HG03095 (cell line): ENCODE measurements at regions not wholly inside any gene's neighbourhood (a gene's known extent, or its start where the extent isn't known, plus 50 kb on each side); places are given as distances from the start of the nearest gene placed in this dataset.

Experiments used
- ATAC-seq: cut with Tn5 transposase; IDR thresholded peaks from one replicate; pipeline ENCODE4 v1.9.1; 2021; ENCODE audit warnings: moderate library complexity; ENCODE audit not compliant: unreplicated experiment

DNA sequence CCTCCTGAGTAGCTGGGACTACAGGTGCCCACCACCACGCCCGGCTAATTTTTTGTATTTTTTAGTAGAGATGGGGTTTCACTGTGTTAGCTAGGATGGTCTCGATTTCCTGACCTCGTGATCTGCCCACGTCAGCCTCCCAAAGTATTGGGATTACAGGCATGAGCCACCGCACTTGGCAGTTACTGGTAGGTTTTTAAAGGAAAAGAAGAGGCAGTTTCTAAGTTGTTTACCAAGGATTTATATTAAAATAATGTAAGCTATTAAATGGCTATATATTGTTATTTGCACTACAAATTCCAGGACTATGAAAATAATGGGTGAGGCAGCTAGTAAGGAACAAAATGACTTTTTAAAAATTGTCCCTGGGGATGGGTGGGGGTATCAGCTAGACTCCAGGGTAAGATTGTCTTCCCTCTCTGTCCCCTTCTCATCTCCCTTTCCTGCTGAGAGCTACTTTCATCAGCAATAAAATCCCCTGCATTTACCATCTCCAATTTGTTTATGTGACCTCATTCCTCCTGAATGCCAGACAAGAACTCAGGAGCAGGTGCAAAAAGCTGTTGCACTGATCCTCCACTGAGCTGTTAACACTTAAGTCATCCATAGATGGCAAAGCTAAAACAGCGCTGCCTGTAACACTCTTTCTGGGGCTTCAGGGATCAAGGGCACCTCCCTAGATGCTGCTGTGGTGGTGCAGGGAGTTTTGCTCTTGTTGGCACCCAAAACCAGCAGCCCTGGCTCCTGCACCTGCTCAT, 165.2 kb downstream of the ZPLD1 start:
- ATAC-seq: no peak

DNA sequence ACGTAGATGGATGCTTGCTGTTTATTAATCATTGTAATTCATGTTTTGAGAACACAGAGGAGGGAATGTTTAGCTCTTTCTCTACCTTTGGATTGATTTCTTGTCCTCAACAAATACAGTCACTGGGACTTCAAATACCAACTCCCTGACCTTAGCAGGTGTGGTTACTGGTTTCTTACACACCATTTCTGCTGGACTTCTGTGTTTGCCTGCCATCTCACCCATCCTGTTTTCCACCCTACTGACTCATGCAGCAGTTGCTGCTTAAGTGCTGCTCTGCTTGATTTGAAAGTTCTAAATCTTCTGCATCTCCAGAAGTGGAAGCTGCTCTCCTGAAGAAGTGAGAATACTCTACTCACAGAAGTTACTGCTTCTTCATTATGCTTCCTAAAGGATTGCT, 170.3 kb downstream of the ZPLD1 start:
- ATAC-seq: no peak

DNA sequence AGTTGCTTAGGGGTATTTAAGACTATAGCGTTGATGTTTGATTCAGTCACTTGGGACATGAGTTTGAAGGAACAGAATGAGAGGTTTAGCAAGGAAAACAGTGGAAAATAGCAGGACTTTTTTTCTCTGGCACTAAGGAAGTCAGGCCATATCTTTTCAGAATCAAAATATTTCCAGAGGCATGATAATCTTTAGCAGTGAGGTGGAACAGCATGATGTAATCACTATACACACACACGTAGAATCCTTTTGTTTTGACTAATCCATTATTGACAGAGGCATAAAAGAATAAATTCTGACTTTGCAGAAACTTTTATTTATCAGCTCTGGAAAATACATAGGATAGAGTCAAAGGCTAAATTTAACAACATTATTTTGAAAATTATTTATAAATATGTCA, 174.1 kb downstream of the ZPLD1 start:
- no peak for ATAC-seq

DNA sequence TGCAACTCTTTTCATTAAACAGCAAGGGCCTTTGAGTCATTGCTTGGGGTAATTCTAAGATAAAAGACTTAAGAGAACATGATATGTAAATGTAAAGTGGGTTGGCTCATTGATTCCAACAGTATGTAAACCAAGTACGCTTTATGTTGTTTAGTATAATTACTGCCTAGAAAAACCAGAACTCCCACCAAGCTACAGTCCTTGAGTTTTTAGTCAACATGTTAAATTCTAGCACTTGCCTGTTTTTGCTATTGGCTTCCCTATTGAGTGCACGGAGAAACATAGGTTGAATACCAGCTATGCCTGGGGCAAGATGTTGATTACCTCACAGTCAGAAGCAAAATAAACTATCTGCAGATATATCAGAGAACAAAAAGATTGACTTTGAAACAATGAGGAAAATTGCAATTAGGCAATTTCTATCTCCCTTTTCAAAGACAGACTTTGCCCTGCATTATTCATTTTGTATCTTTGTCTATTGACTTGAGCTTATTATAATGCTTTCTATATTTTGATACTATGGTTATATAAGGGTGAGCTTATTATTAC, 179.3 kb downstream of the ZPLD1 start:
- no peak for ATAC-seq

GRCh38 chr3:102614585-102614984, 179.8 kb downstream of the ZPLD1 start:
- no peak for ATAC-seq

- no peak for ATAC-seq
Observed at GRCh38 chr3:102617381-102617780, 182.6 kb downstream of the ZPLD1 start.

DNA sequence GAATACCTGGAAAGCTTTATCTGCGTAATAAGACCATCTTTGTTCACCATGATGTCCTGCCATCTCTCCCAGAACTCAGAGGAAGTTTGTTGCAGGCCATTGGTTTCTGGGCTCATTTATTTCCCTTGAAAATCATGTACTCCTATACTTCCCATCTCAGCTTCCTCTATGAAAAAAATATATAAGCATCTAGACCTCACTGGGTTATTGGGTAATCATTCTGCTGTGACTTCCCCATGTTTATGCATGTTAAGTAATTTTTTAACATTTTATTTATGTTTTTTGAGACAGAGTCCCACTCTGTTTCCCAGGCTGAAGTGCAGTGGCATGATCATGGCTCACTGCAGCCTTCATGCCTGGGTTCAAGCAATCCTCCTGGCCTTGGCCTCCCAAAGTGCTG, 184.5 kb downstream of the ZPLD1 start:
- no peak for ATAC-seq

DNA sequence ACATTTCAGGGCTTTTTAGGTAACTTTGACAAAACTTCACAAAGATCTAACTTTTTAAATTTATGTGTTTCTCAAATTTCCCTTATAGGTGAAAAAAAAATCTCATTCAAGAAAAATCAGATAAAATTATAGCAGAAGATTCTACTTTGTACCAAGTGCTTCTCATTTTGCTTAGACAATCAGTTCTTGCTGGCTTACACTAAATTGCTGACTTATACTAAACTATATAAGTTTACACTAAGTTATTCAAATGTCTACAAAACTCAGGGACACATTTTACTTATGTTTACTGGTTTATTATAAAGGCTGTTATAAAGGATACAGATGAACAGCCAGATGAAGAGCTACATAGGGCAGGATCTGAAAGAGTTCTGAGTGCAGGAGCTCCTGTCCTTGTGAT, 195.1 kb downstream of the ZPLD1 start:
- ATAC-seq: no peak

DNA sequence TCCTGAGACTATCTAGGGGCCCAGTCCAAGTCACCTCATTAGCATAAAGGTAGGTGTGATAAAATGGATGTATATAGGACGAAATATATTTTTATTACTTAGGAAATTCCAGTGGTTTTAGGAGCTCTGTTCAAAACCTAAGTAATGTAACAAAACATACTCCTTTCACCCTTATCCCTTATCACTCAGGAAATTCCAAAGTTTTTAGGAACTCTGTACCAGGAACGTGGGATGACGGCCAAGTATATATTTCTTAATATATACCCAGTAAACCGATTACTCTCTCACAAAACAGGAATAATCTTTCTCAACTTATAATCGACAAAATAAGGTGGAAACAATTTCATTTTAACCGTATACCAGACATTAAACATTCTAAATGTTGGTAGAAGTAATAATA, 195.7 kb downstream of the ZPLD1 start:
- no peak for ATAC-seq

DNA sequence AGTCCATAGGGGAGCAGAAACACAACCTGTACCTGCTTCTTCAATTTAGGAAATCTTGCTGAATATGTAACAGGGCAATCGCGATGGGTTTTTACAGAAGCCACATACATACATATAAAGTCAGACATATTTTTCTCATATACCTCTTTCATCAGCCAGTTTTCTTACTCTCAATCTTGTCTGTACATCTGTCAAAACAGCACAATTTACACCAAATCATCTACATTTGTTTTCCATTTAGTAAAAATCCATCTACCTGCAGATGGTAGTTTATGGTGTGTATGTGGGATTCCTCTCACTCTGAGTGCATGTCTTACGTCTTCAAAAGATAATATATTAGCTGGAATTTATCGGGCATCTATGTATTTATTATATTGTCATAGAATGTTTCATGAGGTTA, 208.7 kb downstream of the ZPLD1 start:
- ATAC-seq: no peak

GRCh38 chr3:102646557-102646956, 211.7 kb downstream of the ZPLD1 start:
- no peak for ATAC-seq

DNA sequence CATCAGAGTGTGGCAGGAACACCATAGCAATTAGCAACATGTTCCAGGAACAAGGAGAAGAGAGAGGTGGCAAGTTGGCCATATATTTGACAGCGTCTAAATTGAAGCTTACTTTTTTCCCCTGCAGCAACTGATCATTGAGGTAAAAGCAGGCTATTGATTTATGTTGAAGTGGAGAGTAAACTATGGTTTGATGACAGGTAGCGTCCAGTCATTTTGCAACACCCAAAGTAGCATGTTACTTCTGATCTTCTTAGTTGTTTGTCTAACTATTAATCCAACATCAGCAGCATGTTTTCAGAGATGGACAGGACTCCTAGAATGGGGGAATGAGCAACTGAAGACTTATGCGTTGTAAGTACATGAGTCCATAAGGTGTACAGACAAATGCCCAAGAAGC, 225.8 kb downstream of the ZPLD1 start:
- no peak for ATAC-seq

- no peak for ATAC-seq
Observed at GRCh38 chr3:102661707-102662497, 227.1 kb downstream of the ZPLD1 start.

- ATAC-seq: no peak
Observed at GRCh38 chr3:102662498-102662772, 227.6 kb downstream of the ZPLD1 start.

GRCh38 chr3:102664126-102664525, 229.3 kb downstream of the ZPLD1 start:
- ATAC-seq: no peak

DNA sequence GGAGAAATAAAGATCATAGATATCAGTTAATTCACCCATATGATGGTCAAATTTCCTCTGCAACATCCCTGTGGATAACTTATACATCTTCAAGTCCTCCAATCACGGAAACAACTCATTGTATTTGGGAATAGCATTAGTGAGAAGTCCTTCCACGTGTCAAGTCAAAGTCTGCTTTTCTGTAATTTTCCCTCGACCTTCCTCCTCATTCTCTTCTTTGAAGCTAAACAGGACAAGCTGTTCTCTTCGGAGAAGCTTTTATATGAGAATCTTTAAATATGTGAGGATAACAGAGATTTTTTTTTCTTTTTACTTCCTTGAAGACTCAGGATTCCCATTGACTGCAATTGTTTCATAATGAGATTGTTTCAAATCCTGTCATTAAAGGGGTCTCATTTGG, 230.4 kb downstream of the ZPLD1 start:
- ATAC-seq: no peak

GRCh38 chr3:102668247-102668646, 233.4 kb downstream of the ZPLD1 start:
- no peak for ATAC-seq

DNA sequence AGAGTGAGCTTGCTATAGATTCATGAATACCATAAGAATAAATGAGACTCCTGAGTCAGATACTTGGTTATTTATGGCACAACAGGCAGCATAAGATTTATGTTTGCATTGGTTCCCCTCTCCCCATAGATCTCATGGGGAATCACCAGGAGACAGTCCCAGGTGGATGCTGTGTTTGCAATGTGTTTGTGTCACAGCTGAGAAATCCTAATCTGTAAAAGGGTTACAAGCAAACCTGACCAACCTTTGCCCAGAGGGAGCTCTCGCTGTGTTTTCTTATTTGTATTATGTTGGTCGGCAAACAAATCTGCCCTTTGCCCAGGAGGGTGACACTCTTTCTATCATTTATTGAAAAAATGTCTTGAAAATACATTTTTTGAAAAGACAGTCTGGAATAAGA, 236.2 kb downstream of the ZPLD1 start:
- no peak for ATAC-seq

GRCh38 chr3:102672305-102672704, 237.5 kb downstream of the ZPLD1 start:
- no peak for ATAC-seq

DNA sequence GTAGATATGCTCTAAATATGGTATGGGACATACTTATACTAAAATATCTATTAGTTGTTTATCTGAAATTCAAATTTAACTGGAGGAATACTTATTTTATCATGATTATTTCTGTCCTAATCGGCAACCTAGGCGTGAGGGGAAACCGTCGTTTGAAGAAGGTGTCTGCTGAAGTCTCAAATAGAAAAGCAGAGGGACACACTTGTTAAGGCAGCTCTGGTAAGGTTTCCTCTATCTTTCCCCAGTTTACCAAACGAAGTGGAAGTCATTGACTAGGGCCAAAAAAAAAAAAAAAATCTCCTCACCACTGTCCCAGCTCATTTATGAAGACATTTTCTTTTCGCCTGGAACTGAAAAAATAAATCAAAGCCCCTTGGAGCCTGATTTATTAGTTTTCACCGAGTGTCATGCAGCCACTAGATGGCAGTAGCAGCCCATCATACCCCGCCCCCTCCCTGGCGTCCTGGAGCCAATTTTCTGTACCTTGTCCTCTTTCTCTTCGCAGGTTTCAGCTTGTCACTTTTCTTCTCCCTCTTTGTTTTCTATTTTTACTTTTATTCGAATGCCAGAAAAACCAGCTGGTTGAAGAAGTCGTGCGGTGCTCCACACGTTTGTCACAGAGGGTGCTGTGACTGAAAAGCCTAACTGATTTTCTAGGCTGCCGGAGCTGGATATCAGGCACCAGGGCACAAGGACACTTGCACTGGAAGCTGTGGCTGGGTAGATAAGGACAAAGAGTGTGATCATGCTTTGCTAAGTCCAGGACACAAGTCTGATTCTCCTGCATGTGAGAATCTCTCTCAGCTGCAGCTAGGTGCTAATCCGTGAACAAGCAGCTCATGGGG, 238.7 kb downstream of the ZPLD1 start:
- peak; percentile 85 for ATAC-seq

- no peak for ATAC-seq
Observed at GRCh38 chr3:102674284-102674683, 239.5 kb downstream of the ZPLD1 start.

DNA sequence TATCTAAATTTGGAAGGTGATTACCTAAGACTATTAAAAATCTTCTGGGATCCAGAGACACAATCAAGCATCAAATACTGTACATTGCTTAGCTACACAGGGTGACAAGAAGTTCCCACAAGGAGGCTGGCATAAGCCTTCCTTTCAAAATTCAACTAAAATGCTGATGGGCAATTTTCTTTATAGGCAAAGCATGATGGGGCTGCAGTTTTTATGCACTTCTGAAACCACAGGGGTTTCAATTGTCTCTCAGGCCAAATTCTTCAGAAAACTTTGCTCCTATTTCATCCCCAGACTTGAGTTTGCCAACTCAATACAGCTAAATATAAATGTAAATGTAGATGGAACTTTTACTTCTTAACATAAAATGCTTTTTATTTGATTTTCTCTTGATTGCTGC, 241.6 kb downstream of the ZPLD1 start:
- no peak for ATAC-seq
